ENCODE measurements at regions not wholly inside any gene's neighbourhood (a gene's known extent, or its start where the extent isn't known, plus 50 kb on each side); places are given as distances from the start of the nearest gene placed in this dataset.

DNA sequence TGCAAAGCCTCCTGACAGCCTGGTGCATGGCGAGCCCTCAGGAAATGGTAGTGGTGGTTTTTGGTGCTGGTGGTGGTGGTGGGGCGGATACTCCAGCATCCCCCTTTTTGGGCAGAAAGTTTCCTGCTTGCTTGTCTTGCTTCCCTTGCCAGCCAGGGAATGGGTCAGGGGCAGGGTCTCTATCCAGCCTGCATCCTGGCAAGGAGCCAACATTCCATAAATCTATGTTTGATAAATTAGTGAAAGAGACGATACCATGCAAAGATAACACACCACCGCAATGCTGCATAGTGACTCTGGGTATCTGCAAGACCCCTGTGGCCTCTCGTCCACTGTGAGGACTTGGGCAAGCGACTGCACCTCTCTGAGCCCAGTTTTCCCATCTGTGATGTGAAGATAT, 246.2 kb downstream of the LRFN2 start:
- H3K36me3 ChIP-seq (ENCODE audit: control insufficient read depth, insufficient read depth, low read length) = no peaks in the 10 kb centered on the region
- 92 to 98% methylated on average over 6 of the region's 6 CpGs for WGBS, 2 experiments
- no peak overlapping the region for H3K4me3 ChIP-seq (ENCODE audit: insufficient read depth, low read depth, low read length)
- no peak overlapping the region for H3K27ac ChIP-seq (ENCODE audit: insufficient read depth, low read depth, low read length, poor library complexity, severe bottlenecking)
- H3K4me1 ChIP-seq (ENCODE audit: control insufficient read depth, insufficient read depth, low read length) = peaks cover 20% of the 10 kb centered on the region
- H3K27me3 ChIP-seq (ENCODE audit: control insufficient read depth, insufficient read depth, low read length, poor library complexity, severe bottlenecking) = peaks cover 8% of the 10 kb centered on the region
- H3K9me3 ChIP-seq (ENCODE audit: control insufficient read depth, low read length) = no peaks in the 10 kb centered on the region

DNA sequence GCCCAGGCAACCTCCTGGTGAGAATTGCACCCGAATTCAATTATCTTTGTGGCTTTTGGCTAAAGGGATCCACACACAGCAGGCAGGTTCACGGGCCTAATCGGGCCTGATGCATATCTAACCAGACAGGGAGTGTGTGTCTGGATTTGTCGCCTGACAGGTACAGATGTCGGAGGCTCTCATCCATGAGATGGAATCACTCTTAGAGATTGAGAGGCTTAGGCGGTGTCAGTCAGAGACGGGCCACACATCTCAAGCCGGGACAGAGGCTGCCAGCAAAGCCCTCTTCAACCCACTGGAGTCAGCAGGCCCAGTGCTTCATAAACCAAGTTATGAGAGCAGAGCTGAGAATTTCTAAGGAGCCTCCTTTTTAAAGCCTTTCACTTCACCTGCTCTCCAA, 247.0 kb downstream of the LRFN2 start:
- no peak overlapping the region for H3K27ac ChIP-seq (ENCODE audit: insufficient read depth, low read depth, low read length, poor library complexity, severe bottlenecking)
- no peaks in the 10 kb centered on the region for H3K36me3 ChIP-seq (ENCODE audit: control insufficient read depth, insufficient read depth, low read length)
- no peak overlapping the region for H3K4me3 ChIP-seq (ENCODE audit: insufficient read depth, low read depth, low read length)
- peaks cover 20% of the 10 kb centered on the region for H3K4me1 ChIP-seq (ENCODE audit: control insufficient read depth, insufficient read depth, low read length)
- peaks cover 8% of the 10 kb centered on the region for H3K27me3 ChIP-seq (ENCODE audit: control insufficient read depth, insufficient read depth, low read length, poor library complexity, severe bottlenecking)
- no peaks in the 10 kb centered on the region for H3K9me3 ChIP-seq (ENCODE audit: control insufficient read depth, low read length)
- WGBS, 2 experiments = 90 to 92% methylated on average over 8 of the region's 8 CpGs

DNA sequence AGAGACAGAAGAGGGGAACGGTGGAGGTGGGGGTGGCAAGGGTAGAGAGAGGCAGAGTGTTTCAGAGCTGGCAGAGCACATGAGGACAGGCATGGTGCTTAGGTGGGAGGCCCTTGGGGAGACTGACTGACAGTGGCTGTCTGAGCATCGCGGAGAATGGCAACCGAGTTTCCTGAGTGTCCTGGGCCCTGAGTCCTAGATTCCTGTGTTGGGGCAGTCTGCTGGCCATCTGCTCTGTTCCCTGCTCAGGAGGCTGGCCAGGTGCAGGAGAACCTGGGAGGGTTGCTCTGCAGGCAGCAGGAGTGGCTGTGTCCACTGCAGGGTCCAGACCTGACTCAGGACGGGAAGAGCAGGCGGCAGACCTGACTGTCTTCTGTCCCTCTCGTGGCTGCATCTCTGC, 248.9 kb downstream of the LRFN2 start:
- H3K27ac ChIP-seq (ENCODE audit: insufficient read depth, low read depth, low read length, poor library complexity, severe bottlenecking) = no peak overlapping the region
- H3K36me3 ChIP-seq (ENCODE audit: control insufficient read depth, insufficient read depth, low read length) = no peaks in the 10 kb centered on the region
- no peaks in the 10 kb centered on the region for H3K9me3 ChIP-seq (ENCODE audit: control insufficient read depth, low read length)
- H3K4me1 ChIP-seq (ENCODE audit: control insufficient read depth, insufficient read depth, low read length) = peaks cover 16% of the 10 kb centered on the region
- H3K4me3 ChIP-seq (ENCODE audit: insufficient read depth, low read depth, low read length) = no peak overlapping the region
- peaks cover 8% of the 10 kb centered on the region for H3K27me3 ChIP-seq (ENCODE audit: control insufficient read depth, insufficient read depth, low read length, poor library complexity, severe bottlenecking)
- WGBS, 2 experiments = 92% methylated on average over 7 of the region's 7 CpGs

DNA sequence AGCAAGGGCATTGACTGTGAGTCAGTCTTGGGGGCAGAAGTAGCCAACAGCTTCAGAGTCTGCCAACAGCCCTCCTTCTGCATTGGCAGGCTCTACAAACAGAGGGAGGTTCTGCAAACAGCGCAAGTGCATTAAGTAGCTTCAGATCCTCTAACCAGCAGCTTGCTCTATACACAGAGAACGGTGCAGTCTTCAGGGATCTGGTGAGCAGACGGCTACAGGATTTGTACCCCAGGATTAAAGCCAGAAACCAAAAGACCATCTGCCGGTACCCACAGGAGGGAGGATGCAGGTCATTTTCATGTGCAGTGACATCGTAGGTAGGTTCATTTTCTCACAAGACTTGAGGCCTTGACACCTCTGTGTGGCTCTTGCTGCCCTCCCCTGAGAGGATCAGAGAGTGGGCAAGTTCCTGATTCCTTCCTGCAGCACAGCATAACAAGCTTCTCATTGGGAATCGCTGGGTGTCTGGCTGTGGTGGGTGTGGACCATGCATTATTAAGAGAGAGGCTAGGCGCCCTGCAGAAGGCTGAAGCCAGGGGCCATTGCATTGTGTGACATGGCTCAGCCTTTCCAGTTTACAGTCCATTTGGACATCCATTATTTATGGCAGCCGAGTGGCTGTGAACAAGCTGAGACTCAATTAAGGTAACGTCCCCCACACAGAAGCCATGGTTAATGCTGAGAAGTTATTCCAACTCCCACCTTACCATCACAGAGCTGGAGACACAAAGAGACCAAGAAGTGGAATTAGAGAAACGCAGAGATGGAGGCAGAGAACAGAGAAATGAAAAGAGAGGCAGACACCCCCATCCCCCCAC, 250.0 kb downstream of the LRFN2 start:
- Histone ChIP-seq H3K27ac (ENCODE audit: insufficient read depth, low read depth, low read length, poor library complexity, severe bottlenecking) (no peak overlapping the region), H3K27me3 (ENCODE audit: control insufficient read depth, insufficient read depth, low read length, poor library complexity, severe bottlenecking) (peaks cover 18% of the 10 kb centered on the region), H3K36me3 (ENCODE audit: control insufficient read depth, insufficient read depth, low read length) (no peaks in the 10 kb centered on the region), H3K9me3 (ENCODE audit: control insufficient read depth, low read length) (no peaks in the 10 kb centered on the region), H3K4me3 (ENCODE audit: insufficient read depth, low read depth, low read length) (no peak overlapping the region), H3K4me1 (ENCODE audit: control insufficient read depth, insufficient read depth, low read length) (peaks cover 16% of the 10 kb centered on the region)
- 92 to 95% methylated on average over 10 of the region's 10 CpGs for WGBS, 2 experiments

DNA sequence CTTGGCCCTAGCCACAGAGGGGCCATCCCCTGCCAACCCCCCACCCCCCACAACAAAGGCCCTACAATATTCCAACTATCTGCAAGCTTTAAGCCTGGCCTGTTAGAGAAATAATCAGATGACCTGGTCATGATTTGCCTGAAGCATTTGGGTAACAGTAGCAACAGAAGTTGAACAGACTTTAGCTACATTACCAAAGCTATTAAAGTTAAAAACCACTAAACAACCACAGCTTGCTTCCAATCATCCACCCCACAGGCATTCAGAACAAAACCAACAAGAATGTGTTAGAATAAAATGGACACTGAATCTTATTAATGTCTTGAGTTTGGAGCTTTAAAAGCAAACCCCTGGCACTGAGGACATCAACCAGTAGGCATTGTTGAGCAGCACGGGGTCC, 250.9 kb downstream of the LRFN2 start:
- Histone ChIP-seq H3K9me3 (ENCODE audit: control insufficient read depth, low read length) (no peaks in the 10 kb centered on the region), H3K4me1 (ENCODE audit: control insufficient read depth, insufficient read depth, low read length) (peaks cover 16% of the 10 kb centered on the region), H3K4me3 (ENCODE audit: insufficient read depth, low read depth, low read length) (no peak overlapping the region), H3K27ac (ENCODE audit: insufficient read depth, low read depth, low read length, poor library complexity, severe bottlenecking) (no peak overlapping the region), H3K27me3 (ENCODE audit: control insufficient read depth, insufficient read depth, low read length, poor library complexity, severe bottlenecking) (peaks cover 22% of the 10 kb centered on the region), H3K36me3 (ENCODE audit: control insufficient read depth, insufficient read depth, low read length) (no peaks in the 10 kb centered on the region)
- WGBS, 2 experiments = 93% methylated on average over 1 of the region's 1 CpG; no CpG with 5 or more reads in 1 of the 2 experiments

DNA sequence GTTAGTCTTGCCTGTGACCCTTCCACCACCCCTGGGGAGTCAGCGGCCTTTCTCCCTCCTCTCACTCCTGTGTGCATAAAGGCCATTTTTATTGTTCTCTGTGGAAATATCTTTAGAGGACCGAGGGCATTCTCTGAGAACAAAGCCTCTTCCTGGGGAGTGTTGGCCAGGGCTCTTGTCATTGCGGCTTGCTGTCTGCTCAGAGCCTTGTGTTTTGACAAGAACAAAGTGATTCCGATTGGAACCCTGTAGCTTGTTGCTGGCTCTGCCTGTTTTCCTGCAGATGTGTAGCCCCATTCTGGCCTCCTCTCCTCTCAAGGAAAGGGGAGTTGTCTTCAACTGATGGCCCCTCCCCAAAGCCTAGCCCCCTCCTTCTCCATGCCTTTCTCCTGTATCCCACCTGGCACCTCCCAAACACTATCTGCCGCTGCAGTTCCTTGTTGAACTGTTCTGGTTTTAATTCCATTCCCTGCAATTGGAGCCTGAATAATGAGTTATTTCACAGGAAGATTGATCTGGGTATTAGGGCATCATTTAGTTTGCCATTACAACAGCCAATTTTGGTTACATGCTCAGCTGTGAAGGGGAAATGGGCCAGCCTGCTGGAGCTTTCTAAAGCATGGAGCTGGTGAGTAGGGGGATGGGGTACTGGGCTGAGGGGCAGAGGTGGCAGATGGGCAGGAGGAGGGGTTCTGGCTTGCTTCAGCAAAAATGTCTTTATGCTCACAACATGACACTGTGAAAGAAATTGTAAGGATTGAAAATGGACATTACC, 252.5 kb downstream of the LRFN2 start:
- H3K9me3 ChIP-seq (ENCODE audit: control insufficient read depth, low read length) = no peaks in the 10 kb centered on the region
- H3K36me3 ChIP-seq (ENCODE audit: control insufficient read depth, insufficient read depth, low read length) = no peaks in the 10 kb centered on the region
- 7 to 8% methylated on average over 5 of the region's 5 CpGs for WGBS, 2 experiments
- H3K27ac ChIP-seq (ENCODE audit: insufficient read depth, low read depth, low read length, poor library complexity, severe bottlenecking) = peak overlapping the region; percentile 9
- H3K4me1 ChIP-seq (ENCODE audit: control insufficient read depth, insufficient read depth, low read length) = peaks cover 25% of the 10 kb centered on the region
- H3K27me3 ChIP-seq (ENCODE audit: control insufficient read depth, insufficient read depth, low read length, poor library complexity, severe bottlenecking) = peaks cover 22% of the 10 kb centered on the region
- H3K4me3 ChIP-seq (ENCODE audit: insufficient read depth, low read depth, low read length) = no peak overlapping the region

DNA sequence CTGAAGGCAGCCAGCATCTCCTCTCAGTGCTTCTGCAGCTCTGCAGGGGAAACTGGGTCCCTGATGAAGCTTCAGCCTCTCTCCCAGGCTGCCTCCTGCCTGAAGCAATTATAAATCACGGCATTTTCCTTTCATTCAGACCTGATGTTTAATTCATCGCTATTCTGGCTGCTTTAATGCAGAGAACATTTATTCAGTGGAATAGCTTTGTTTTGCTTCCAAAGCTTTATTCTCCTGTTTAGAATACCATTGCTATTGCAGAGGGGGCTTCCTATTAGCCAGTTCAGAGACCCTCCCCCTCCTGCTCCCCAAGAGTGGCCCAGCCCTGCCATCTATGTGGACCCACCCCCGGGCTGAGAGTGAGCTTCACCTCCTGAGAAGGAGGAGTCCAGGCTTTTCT, 255.6 kb downstream of the LRFN2 start:
- H3K4me1 ChIP-seq (ENCODE audit: control insufficient read depth, insufficient read depth, low read length) = peaks cover 25% of the 10 kb centered on the region
- no peak overlapping the region for H3K4me3 ChIP-seq (ENCODE audit: insufficient read depth, low read depth, low read length)
- H3K9me3 ChIP-seq (ENCODE audit: control insufficient read depth, low read length) = no peaks in the 10 kb centered on the region
- no peak overlapping the region for H3K27ac ChIP-seq (ENCODE audit: insufficient read depth, low read depth, low read length, poor library complexity, severe bottlenecking)
- no peaks in the 10 kb centered on the region for H3K36me3 ChIP-seq (ENCODE audit: control insufficient read depth, insufficient read depth, low read length)
- peaks cover 15% of the 10 kb centered on the region for H3K27me3 ChIP-seq (ENCODE audit: control insufficient read depth, insufficient read depth, low read length, poor library complexity, severe bottlenecking)
- WGBS, 2 experiments = 86 to 90% methylated on average over 3 of the region's 3 CpGs

DNA sequence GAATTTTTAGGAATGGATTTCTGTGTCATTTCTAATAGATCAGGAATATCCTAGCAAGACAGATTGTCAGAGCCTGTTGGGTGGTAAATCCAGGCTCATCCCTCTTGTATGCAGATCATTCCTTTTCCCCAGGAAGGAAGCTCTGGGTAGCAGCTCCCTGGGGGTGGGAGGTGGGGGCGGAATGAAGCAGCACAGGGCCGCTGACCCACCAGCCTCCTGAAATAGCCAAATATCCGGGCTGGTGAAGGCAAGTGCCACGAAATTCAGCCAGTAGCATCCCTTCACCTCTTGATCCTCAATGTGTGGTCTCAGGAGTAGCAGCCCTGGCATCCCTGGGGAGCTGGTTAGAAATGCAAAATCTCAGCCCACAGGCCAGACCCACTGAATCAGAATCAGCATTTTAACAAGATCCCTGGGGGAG, 256.9 kb downstream of the LRFN2 start:
- 2 to 5% methylated on average over 4 of the region's 4 CpGs for WGBS, 2 experiments
- Histone ChIP-seq H3K9me3 (ENCODE audit: control insufficient read depth, low read length) (no peaks in the 10 kb centered on the region), H3K27ac (ENCODE audit: insufficient read depth, low read depth, low read length, poor library complexity, severe bottlenecking) (no peak overlapping the region), H3K4me1 (ENCODE audit: control insufficient read depth, insufficient read depth, low read length) (peaks cover 21% of the 10 kb centered on the region), H3K36me3 (ENCODE audit: control insufficient read depth, insufficient read depth, low read length) (no peaks in the 10 kb centered on the region), H3K27me3 (ENCODE audit: control insufficient read depth, insufficient read depth, low read length, poor library complexity, severe bottlenecking) (peaks cover 15% of the 10 kb centered on the region), H3K4me3 (ENCODE audit: insufficient read depth, low read depth, low read length) (no peak overlapping the region)

DNA sequence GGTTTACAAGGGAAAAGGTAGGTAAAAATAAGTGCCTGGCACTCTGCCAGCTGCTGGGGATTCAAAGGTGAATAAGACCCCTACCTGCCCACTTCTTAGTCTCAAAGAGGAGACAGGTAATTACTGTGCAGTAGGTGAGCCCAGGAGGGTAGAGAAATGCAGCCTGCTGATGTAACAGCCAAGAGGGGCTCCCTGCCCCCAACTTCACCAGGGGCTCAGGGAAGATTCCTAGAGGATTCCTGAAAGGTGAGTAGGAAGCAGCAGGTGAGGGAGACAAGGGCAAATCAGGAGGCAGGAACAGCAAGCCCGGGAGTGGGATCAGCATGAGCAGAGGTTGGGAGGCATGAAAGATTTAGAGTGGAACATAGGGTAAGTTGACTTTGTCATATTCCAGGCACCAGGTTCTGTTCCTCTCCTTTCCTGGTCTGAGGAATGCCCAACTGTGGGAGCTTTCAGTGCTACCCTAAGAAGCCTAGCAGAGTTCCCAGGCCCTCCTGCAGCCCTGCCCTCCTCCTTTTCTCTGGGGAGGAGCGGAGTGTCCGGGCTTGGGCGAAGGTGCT, 258.1 kb downstream of the LRFN2 start:
- no peaks in the 10 kb centered on the region for H3K9me3 ChIP-seq (ENCODE audit: control insufficient read depth, low read length)
- H3K27me3 ChIP-seq (ENCODE audit: control insufficient read depth, insufficient read depth, low read length, poor library complexity, severe bottlenecking) = peaks cover 15% of the 10 kb centered on the region
- no peaks in the 10 kb centered on the region for H3K36me3 ChIP-seq (ENCODE audit: control insufficient read depth, insufficient read depth, low read length)
- H3K4me1 ChIP-seq (ENCODE audit: control insufficient read depth, insufficient read depth, low read length) = peaks cover 13% of the 10 kb centered on the region
- 68 to 74% methylated on average over 4 of the region's 4 CpGs for WGBS, 2 experiments
- H3K27ac ChIP-seq (ENCODE audit: insufficient read depth, low read depth, low read length, poor library complexity, severe bottlenecking) = no peak overlapping the region
- no peak overlapping the region for H3K4me3 ChIP-seq (ENCODE audit: insufficient read depth, low read depth, low read length)

DNA sequence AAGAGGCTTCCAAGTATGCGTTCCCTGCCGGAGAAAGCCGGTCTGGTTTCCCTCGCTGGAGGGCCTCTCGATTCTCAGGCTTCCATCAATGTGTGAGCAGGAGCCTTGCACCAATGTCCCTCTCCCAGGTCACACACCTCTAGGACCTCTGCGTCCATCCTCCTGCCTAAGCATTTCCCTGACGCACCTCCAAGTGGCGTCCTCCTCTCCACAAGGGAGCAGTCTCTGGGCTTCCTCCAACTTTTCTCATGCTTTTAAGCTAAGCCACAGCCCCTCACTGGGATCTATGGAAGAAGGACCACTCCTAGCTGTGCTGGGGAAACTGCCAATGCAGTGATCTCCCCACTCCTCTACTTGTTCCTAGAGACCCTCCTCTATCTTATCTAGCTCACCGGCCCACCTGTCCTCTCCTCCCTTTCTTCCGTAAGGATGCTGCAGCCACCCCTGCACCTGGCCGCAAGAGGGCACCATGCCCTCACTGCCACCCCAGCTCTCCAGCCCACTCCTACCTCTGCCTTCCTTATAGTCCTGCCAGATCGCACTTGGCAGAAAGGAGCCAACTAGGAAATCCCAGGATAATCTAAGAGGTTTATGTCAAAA, 258.7 kb downstream of the LRFN2 start:
- Histone ChIP-seq H3K27ac (ENCODE audit: insufficient read depth, low read depth, low read length, poor library complexity, severe bottlenecking) (no peak overlapping the region), H3K4me1 (ENCODE audit: control insufficient read depth, insufficient read depth, low read length) (peaks cover 9% of the 10 kb centered on the region), H3K27me3 (ENCODE audit: control insufficient read depth, insufficient read depth, low read length, poor library complexity, severe bottlenecking) (peaks cover 15% of the 10 kb centered on the region), H3K9me3 (ENCODE audit: control insufficient read depth, low read length) (no peaks in the 10 kb centered on the region), H3K4me3 (ENCODE audit: insufficient read depth, low read depth, low read length) (no peak overlapping the region), H3K36me3 (ENCODE audit: control insufficient read depth, insufficient read depth, low read length) (no peaks in the 10 kb centered on the region)
- 52 to 53% methylated on average over 12 of the region's 12 CpGs for WGBS, 2 experiments

Data from ectodermal cell (in vitro differentiated cells).